ENCODE measurements at regions not wholly inside any gene's neighbourhood (a gene's known extent, or its start where the extent isn't known, plus 50 kb on each side); places are given as distances from the start of the nearest gene placed in this dataset.
"Not testable (repeated sequence)": the region's sequence is repeated elsewhere in the genome, so short reads cannot be mapped to it uniquely, and the experiment has no call there.

- no peak for DNase-seq
Measured at GRCh38 chr2:198909525-198910267, 548.0 kb downstream of the SATB2 start.

GRCh38 chr2:198905881-198906612 is 551.7 kb downstream of the SATB2 start:
- no peak for DNase-seq

GRCh38 chr2:198901894-198902293 is 555.8 kb downstream of the SATB2 start:
- DNase-seq, result no peak

- DNase-seq, result no peak
Measured at GRCh38 chr2:198900141-198900540, 557.6 kb downstream of the SATB2 start.

GRCh38 chr2:198890490-198890889 is 567.2 kb downstream of the SATB2 start:
- no peak for DNase-seq

GRCh38 chr2:198883604-198884003 is 574.1 kb downstream of the SATB2 start:
- DNase-seq, result no peak

- no peak for DNase-seq
Measured at GRCh38 chr2:198880986-198881385, 576.8 kb downstream of the SATB2 start.

- no peak for DNase-seq
Measured at GRCh38 chr2:198880421-198880820, 577.3 kb downstream of the SATB2 start.

GRCh38 chr2:198874472-198874858 is 583.3 kb downstream of the SATB2 start:
- no peak for DNase-seq

GRCh38 chr2:198873503-198874471 is 584.0 kb downstream of the SATB2 start:
- no peak for DNase-seq

- no peak for DNase-seq
Measured at GRCh38 chr2:198863655-198864054, 594.1 kb downstream of the SATB2 start.

GRCh38 chr2:198861080-198861479 is 596.7 kb downstream of the SATB2 start:
- DNase-seq, result no peak

- no peak for DNase-seq
Measured at GRCh38 chr2:198857246-198857645, 600.5 kb downstream of the SATB2 start.

- not testable (repeated sequence) for DNase-seq
Measured at GRCh38 chr2:198855746-198856145, 602.0 kb downstream of the SATB2 start.

- DNase-seq, result no peak
Measured at GRCh38 chr2:198852248-198852647, 605.5 kb downstream of the SATB2 start.

GRCh38 chr2:198825534-198825933 is 632.2 kb downstream of the SATB2 start:
- no peak for DNase-seq

- no peak for DNase-seq
Measured at GRCh38 chr2:198817536-198817935, 640.2 kb downstream of the SATB2 start.

- DNase-seq, result no peak
Measured at GRCh38 chr2:198815626-198816025, 642.1 kb downstream of the SATB2 start.

- DNase-seq, result no peak
Measured at GRCh38 chr2:198811198-198811597, 646.5 kb downstream of the SATB2 start.

- DNase-seq, result no peak
Measured at GRCh38 chr2:198809976-198810375, 647.8 kb downstream of the SATB2 start.

GRCh38 chr2:198807131-198807530 is 650.6 kb downstream of the SATB2 start:
- no peak for DNase-seq

- DNase-seq, result no peak
Measured at GRCh38 chr2:198795419-198795818, 662.3 kb downstream of the SATB2 start.

- no peak for DNase-seq
Measured at GRCh38 chr2:198791623-198792022, 666.1 kb downstream of the SATB2 start.

Measured in CD4-positive, alpha-beta T cell treated with Interleukin-6 for 4 hours (primary cell).